Nephron (organoid): ENCODE measurements at regions not wholly inside any gene's neighbourhood (a gene's known extent, or its start where the extent isn't known, plus 50 kb on each side); places are given as distances from the start of the nearest gene placed in this dataset.

Experiments
- H3K27ac Mint-ChIP-seq, 3 experiments: 2 replicates each; pipeline ENCODE4 v1.8.0; 2020; ENCODE audit warnings: mixed read lengths in 3 of 3, mild to moderate bottlenecking in 2 of 3, moderate library complexity in 1 of 3
- H3K27me3 Mint-ChIP-seq: 2 replicates; pipeline ENCODE4 v1.8.0; 2021; ENCODE audit warnings: low read depth, mild to moderate bottlenecking, moderate library complexity, mixed read lengths
- H3K36me3 Mint-ChIP-seq: 2 replicates; pipeline ENCODE4 v1.8.0; 2020; ENCODE audit warnings: low read depth, mixed read lengths
- H3K4me1 Mint-ChIP-seq: 2 replicates; pipeline ENCODE4 v1.8.0; 2020; ENCODE audit warnings: mixed read lengths
- H3K4me3 Mint-ChIP-seq, 3 experiments: 2 replicates each; pipeline ENCODE4 v1.8.0; 2020; ENCODE audit warnings: mild to moderate bottlenecking in 3 of 3, mixed read lengths in 3 of 3, moderate library complexity in 2 of 3
- H3K9me3 Mint-ChIP-seq: 2 replicates; pipeline ENCODE4 v1.8.0; 2020; ENCODE audit warnings: mixed read lengths
- CTCF ChIP-seq, 3 experiments: fragments of 200-600 bp; sonication (generic); IDR thresholded peaks; one replicate each; pipeline ENCODE4 v1.5.0; 2021; ENCODE audit warnings: antibody characterized with exemption in 3 of 3; ENCODE audit not compliant: unreplicated experiment in 3 of 3

GRCh38 chr2:134195341-134195740 is 58.5 kb upstream of the MGAT5 start:
- Mint-ChIP-seq H3K4me1 (peaks cover 38% of the 10 kb centered on the region), H3K27me3 (no peaks in the 10 kb centered on the region), H3K36me3 (peaks cover 4% of the 10 kb centered on the region), H3K4me3 (no peak overlapping the region), H3K27ac (no peak overlapping the region), H3K9me3 (no peaks in the 10 kb centered on the region)
- TF ChIP-seq CTCF (IDR thresholded peaks at IDR 0.05; ENCODE audit: unreplicated experiment in 3 of 3): no peak

GRCh38 chr2:134197445-134197844 is 56.4 kb upstream of the MGAT5 start:
- no peak for TF ChIP-seq CTCF (IDR thresholded peaks at IDR 0.05; ENCODE audit: unreplicated experiment in 3 of 3)
- Mint-ChIP-seq H3K27ac (no peak overlapping the region), H3K4me3 (no peak overlapping the region), H3K27me3 (no peaks in the 10 kb centered on the region), H3K4me1 (peaks cover 47% of the 10 kb centered on the region), H3K36me3 (no peaks in the 10 kb centered on the region), H3K9me3 (no peaks in the 10 kb centered on the region)

- H3K27me3 Mint-ChIP-seq: no peaks in the 10 kb centered on the region
- no peak overlapping the region for H3K27ac Mint-ChIP-seq
- no peak for TF ChIP-seq CTCF (IDR thresholded peaks at IDR 0.05; ENCODE audit: unreplicated experiment in 3 of 3)
- H3K4me1 Mint-ChIP-seq: peaks cover 52% of the 10 kb centered on the region
- H3K36me3 Mint-ChIP-seq: no peaks in the 10 kb centered on the region
- no peak overlapping the region for H3K4me3 Mint-ChIP-seq
- H3K9me3 Mint-ChIP-seq: no peaks in the 10 kb centered on the region
Observed at GRCh38 chr2:134198006-134198634, 55.8 kb upstream of the MGAT5 start.

GRCh38 chr2:134199123-134199522 is 54.7 kb upstream of the MGAT5 start:
- H3K36me3 Mint-ChIP-seq: no peaks in the 10 kb centered on the region
- H3K4me3 Mint-ChIP-seq: no peak overlapping the region
- no peak overlapping the region for H3K27ac Mint-ChIP-seq
- peaks cover 43% of the 10 kb centered on the region for H3K4me1 Mint-ChIP-seq
- no peaks in the 10 kb centered on the region for H3K27me3 Mint-ChIP-seq
- no peaks in the 10 kb centered on the region for H3K9me3 Mint-ChIP-seq
- no peak for TF ChIP-seq CTCF (IDR thresholded peaks at IDR 0.05; ENCODE audit: unreplicated experiment in 3 of 3)

GRCh38 chr2:134200036-134200618 is 53.7 kb upstream of the MGAT5 start:
- no peaks in the 10 kb centered on the region for H3K27me3 Mint-ChIP-seq
- H3K4me3 Mint-ChIP-seq: no peak overlapping the region
- H3K36me3 Mint-ChIP-seq: no peaks in the 10 kb centered on the region
- H3K9me3 Mint-ChIP-seq: no peaks in the 10 kb centered on the region
- no peak for TF ChIP-seq CTCF (IDR thresholded peaks at IDR 0.05; ENCODE audit: unreplicated experiment in 3 of 3)
- no peak overlapping the region for H3K27ac Mint-ChIP-seq
- peaks cover 37% of the 10 kb centered on the region for H3K4me1 Mint-ChIP-seq

- Mint-ChIP-seq H3K9me3 (no peaks in the 10 kb centered on the region), H3K4me1 (peaks cover 37% of the 10 kb centered on the region), H3K27me3 (no peaks in the 10 kb centered on the region), H3K4me3 (no peak overlapping the region), H3K36me3 (no peaks in the 10 kb centered on the region), H3K27ac (no peak overlapping the region)
- no peak for TF ChIP-seq CTCF (IDR thresholded peaks at IDR 0.05; ENCODE audit: unreplicated experiment in 3 of 3)
Observed at GRCh38 chr2:134201533-134201932, 52.3 kb upstream of the MGAT5 start.
